ENCODE measurements at regions not wholly inside any gene's neighbourhood (a gene's known extent, or its start where the extent isn't known, plus 50 kb on each side); places are given as distances from the start of the nearest gene placed in this dataset.

GRCh38 chr12:111056618-111057521 is 136.5 kb upstream of the MYL2 start:
- H3K27me3 Mint-ChIP-seq, result peaks cover 5% of the 10 kb centered on the region
- DNase-seq (ENCODE audit: extremely low spot score, unreplicated experiment), result no peak
- no peaks in the 10 kb centered on the region for H3K9me3 Mint-ChIP-seq
- TF ChIP-seq CTCF (conservative IDR thresholded peaks at IDR 0.05), result no peak
- no peaks in the 10 kb centered on the region for H3K36me3 Mint-ChIP-seq
- peaks cover 28% of the 10 kb centered on the region for H3K4me1 Mint-ChIP-seq (ENCODE audit: unreplicated experiment)
- H3K27ac Mint-ChIP-seq, result no peak overlapping the region
- H3K4me3 Mint-ChIP-seq, result no peak overlapping the region

- TF ChIP-seq CTCF (conservative IDR thresholded peaks at IDR 0.05), result no peak
- Mint-ChIP-seq H3K27ac (no peak overlapping the region), H3K4me1 (ENCODE audit: unreplicated experiment) (peaks cover 28% of the 10 kb centered on the region), H3K9me3 (no peaks in the 10 kb centered on the region), H3K4me3 (no peak overlapping the region), H3K36me3 (no peaks in the 10 kb centered on the region), H3K27me3 (peaks cover 4% of the 10 kb centered on the region)
- DNase-seq (ENCODE audit: extremely low spot score, unreplicated experiment), result no peak
Observed at GRCh38 chr12:111055181-111055880, 135.0 kb upstream of the MYL2 start.

GRCh38 chr12:111048991-111049390 is 128.6 kb upstream of the MYL2 start:
- no peaks in the 10 kb centered on the region for H3K36me3 Mint-ChIP-seq
- DNase-seq (ENCODE audit: extremely low spot score, unreplicated experiment), result no peak
- no peak overlapping the region for H3K4me3 Mint-ChIP-seq
- no peak for TF ChIP-seq CTCF (conservative IDR thresholded peaks at IDR 0.05)
- no peaks in the 10 kb centered on the region for H3K9me3 Mint-ChIP-seq
- peaks cover 25% of the 10 kb centered on the region for H3K27me3 Mint-ChIP-seq
- no peak overlapping the region for H3K27ac Mint-ChIP-seq
- no peaks in the 10 kb centered on the region for H3K4me1 Mint-ChIP-seq (ENCODE audit: unreplicated experiment)

- H3K27me3 Mint-ChIP-seq, result peaks cover 33% of the 10 kb centered on the region
- no peak overlapping the region for H3K4me3 Mint-ChIP-seq
- no peaks in the 10 kb centered on the region for H3K9me3 Mint-ChIP-seq
- H3K36me3 Mint-ChIP-seq, result no peaks in the 10 kb centered on the region
- no peak overlapping the region for H3K27ac Mint-ChIP-seq
- no peak for DNase-seq (ENCODE audit: extremely low spot score, unreplicated experiment)
- no peak for TF ChIP-seq CTCF (conservative IDR thresholded peaks at IDR 0.05)
- H3K4me1 Mint-ChIP-seq (ENCODE audit: unreplicated experiment), result no peaks in the 10 kb centered on the region
Observed at GRCh38 chr12:111046896-111047295, 126.5 kb upstream of the MYL2 start.

- Mint-ChIP-seq H3K4me1 (ENCODE audit: unreplicated experiment) (no peaks in the 10 kb centered on the region), H3K27me3 (peaks cover 35% of the 10 kb centered on the region), H3K9me3 (no peaks in the 10 kb centered on the region), H3K4me3 (no peak overlapping the region), H3K36me3 (no peaks in the 10 kb centered on the region), H3K27ac (no peak overlapping the region)
- DNase-seq (ENCODE audit: extremely low spot score, unreplicated experiment), result no peak
- TF ChIP-seq CTCF (conservative IDR thresholded peaks at IDR 0.05), result no peak
Observed at GRCh38 chr12:111045941-111046340, 125.6 kb upstream of the MYL2 start.

Measured in type B pancreatic cell (in vitro differentiated cells).